ENCODE measurements at regions not wholly inside any gene's neighbourhood (a gene's known extent, or its start where the extent isn't known, plus 50 kb on each side); places are given as distances from the start of the nearest gene placed in this dataset.
A peak's percentile ranks its signal among the peaks of the same experiment; 100 is the strongest.

DNA sequence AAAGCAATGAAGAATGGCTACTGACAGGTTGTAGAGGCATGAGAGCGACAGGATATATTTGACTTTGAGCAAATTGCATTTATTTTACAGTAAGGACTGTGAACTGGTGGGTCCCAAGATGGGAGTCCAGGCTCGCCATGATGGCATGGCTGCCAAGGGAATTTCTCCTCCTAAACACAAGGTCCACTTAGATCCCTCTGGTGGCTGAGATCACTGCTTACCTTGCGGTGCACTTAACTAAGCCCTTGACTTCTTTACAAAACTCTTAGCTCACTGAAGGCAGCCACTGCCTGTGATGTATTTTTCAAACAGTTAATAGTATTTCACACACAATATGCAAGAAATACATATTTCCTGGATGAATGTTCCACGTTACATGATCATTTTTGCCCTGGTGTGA is 50.3 kb upstream of the SORBS2 start:
- DNase-seq, result no peak

DNA sequence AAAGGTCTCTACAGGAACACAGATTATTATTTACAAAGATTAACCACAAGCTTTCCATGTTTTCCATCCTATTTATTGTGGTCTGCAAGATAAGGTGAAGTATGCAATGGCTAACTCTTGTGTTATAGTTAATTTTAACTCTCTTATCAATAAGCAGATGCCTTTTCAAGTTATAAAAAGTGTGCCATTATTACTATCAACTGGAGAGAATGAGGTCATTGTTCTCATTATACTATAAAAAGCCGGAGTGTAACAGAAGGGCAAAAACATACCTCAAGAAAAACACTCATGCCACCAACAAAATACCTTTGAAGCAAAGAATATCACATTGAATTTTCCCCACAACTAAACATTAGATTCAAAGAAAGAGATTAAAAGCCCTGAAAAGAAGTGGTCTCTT is 52.0 kb upstream of the SORBS2 start:
- no peak for DNase-seq

DNA sequence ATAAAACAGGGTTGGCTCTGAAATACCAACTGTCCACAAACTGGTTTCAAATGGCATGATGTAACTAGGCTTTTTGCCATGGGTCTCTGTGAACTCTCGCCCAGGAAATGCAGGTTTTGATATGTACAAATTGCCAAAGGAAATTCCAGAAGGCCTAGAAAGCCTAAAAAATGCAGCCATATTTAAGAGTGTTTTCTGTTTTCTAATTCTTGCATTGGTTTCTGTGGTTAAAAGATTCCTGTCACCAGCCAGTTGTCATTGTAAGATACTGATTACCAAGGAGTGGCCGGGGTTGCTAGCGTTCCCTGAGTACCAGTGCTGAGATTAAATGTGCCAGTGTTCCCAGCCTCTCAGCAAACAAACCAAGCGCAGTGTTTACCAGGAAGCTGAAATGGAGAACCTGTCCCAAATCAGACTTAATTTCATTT is 53.9 kb upstream of the SORBS2 start:
- no peak for DNase-seq

DNA sequence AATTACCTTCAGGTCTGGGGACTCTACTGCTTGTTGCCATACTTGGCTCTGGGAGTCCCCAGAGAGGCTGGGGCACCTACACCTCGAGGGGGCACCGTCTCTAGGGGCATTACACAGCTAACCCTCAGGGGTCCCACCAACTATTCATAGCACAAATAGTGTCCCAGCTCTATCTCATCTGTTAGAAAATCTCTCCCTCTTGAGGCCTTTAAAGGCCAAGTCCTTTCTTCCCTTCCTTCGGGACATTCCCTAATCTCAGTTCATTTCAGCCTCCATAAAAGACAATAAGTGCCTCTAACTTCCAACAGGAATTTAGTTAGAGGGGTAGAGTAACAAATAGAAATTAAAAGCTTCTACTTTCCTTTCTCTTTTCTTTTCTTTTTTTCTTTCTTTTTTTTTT is 55.8 kb upstream of the SORBS2 start:
- DNase-seq, result no peak

DNA sequence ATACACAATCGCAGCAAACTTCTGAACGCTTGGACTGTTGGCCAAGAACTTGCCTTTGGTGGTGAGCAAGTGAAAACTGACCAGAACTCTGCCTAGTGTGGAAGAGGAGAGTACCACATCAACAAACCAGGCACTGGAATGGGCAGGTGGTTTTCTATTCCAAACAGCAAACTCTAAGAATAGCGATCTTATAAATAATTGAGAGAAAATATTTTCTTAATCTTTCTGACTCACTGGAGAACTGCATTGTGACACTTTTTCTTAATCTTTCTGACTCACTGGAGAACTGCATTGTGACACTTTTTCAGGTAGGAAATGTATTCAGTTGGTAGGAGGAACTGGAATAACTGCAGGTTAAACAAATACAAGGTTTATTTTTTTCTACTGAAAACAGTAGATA is 57.0 kb upstream of the SORBS2 start:
- DNase-seq, result no peak

DNA sequence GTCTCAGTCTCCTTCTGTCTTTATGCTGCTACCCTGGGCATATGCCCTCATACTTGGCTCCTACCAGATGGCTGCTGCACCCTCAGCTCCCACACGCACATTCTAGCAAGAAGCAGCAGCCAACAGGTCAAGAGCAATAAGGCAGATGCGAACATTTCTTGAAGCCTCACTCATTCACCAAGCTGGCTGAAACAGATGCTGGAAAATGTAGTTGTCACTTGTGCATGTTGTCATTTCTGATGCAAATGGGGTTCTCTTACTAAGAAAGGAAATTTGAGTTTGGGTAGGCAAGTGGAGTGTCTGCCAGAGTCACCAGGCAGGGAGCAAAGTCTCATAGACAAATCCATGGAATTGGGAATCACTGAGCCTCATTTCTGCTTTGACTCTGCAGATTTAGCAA is 57.4 kb upstream of the SORBS2 start:
- no peak for DNase-seq

DNA sequence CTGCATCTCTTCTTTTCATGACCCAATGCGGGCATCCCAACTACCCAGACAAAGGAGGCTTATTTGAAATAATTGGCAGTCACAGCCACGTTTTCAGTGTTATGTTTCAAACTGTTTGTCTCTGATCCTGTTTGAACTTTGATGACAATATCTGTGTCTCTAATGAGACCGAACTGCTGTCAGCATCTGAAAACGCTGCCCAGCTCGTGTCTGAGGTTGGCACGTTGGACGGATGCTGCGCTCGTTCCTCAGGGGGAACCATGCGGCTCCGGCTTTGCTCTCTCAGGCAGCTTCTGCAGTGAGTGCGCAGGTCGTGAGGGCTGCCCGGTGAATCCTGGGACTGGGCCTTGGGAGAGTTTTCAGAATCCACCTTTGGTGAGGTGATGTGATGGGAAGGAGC is 58.4 kb upstream of the SORBS2 start:
- no peak for DNase-seq

DNA sequence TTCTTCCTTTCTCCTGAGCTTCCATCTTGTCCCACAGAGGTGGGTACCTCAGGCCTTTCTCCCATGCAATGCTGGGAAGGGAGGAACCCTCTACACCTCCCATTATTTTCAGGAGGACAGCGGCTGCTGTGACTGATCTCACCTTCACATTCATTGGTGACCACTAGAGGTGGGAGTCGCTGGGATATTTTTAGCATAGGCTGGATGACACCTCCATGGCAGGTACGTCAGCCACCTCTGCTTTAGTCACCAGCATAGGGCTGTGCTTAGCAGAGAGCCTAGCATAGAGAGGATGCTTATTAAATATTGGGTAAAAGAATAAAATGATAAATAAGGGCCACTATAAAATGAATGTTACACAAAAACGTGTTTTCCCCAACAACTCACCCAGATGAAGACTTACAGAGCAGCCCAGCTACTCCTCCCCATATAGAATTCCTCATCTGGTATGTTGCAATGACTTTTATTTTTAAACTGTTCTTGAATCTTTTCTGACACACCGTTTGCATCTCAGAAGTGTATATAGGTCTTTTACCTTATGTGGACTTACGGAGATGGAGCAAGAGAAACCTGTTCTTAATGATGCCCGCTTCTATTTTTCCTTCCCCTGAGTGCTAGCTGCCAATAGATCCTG is 60.9 kb upstream of the SORBS2 start:
- DNase-seq, result no peak

DNA sequence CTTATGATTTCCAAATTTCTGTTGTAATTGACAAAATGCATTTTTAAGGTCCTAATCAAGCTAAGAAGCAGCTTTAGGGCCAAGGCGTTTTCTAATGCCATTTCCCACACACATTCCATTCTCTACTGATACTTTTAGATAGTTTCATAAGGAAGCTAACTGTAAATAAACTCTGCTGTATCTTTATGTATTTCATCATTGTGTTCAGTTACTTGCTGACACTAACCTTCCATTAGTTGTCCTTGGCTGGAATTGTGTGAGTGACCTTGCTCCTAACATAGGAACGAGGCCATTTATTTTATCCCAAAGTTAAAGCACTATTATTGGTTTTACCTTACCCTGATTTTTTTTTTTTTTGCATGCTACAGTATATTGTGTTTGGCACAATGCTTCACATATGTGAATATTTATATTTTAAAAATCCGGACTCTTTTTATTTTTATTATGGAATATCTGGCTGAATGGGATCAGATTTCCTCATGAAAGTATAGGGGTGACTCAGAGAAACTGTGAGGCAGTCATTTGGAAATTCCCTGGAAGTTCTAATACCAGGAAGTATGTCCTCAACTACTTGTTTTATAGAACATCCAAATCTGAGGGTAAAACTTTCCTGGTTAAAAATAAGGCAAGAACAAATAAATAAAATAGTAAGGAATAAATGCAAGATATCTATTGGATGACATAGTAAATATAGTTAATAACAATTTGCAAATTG is 62.7 kb upstream of the SORBS2 start:
- no peak for DNase-seq

DNA sequence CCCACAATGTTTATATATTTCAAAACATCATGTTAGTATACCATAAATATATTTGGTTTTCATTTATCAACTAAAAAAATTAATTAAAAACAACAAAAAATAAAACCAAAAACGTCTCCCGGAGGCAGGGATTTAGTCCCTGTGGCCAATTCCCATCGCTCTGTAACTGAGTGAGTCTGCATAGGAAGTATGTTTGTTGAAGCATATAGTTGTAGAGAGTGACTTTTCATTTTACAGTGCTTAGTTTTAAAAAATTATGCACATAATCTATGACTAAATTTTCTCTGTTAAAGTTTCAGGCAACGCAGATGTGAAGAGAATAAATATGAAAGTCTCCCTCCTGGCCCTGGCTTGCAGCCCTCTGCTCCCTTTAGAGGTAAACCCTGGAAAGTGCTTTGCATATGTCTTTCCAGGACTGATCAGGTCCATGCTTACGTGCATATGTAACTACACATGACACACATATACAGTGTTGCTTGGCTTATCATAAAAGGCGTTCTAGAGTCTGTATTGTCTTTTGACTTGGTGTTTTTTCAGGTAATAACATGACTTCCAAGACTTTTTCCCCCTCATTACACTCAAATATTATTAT is 63.4 kb upstream of the SORBS2 start:
- no peak for DNase-seq

DNA sequence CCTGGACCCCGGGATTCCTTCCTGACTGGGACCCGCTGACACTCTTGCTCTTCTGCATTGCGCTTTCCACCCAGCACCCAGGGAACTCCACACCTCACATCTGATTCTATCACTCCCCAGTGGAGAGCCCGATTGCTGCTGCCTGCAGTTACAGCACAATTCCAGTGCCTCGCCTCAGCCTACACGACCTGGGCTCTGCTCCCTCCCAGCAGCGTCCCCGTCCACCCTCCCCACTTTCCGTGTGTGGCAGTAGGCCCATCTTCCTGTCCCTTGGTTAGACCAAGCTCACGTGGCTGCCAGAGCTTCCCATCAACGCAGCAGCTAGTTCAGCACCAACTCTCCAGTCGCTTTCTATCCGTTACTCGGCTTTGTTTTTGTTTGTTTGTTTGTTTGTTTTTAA is 66.6 kb upstream of the SORBS2 start:
- DNase-seq, result no peak

DNA sequence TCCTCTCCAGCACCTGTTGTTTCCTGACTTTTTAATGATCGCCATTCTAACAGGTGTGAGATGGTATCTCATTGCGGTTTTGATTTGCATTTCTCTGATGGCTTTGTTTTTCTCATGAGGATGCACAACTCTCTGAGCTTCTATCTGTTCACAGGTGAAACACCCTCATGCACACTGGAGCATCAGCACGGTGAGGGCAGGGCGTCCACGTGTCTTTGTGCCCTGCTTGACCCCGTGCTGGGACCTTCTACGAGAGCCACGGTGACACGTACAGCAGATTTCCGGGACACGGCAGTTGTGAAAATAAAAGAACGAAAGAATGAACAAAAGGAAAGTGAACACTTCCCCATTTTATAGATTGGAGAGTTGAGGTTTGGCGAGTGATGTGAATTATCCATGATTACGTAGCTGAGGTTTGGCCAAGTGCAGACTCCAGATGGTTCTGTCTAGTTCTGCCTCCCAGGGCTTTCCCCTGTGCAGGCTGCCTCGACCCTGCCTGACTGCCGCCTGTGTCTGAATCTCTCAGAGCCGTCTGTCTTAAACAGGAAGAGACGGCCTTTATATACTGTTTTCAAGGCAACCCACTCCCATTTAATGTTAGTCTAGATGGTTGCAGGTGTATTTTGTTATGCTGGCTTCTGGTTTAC is 67.8 kb upstream of the SORBS2 start:
- DNase-seq, result no peak

DNA sequence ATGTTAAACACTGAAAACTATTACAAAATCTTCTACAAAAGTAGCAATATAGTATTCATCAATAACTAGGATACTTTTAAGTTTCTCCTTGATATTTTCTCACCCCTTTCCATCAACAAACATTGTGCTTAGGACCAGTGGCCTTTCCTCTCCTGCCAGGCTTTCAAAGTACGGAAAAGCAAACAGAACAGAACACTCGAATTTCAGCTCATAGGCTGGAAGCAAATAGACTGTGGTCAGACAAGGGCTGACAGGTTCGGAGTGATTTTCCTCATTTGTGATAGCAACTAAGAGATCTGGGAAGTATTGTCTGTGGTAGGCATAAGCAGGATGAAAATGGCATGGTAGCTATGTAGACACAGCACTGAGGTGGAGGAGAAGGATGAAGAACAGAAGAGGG is 68.6 kb upstream of the SORBS2 start:
- DNase-seq, result no peak

DNA sequence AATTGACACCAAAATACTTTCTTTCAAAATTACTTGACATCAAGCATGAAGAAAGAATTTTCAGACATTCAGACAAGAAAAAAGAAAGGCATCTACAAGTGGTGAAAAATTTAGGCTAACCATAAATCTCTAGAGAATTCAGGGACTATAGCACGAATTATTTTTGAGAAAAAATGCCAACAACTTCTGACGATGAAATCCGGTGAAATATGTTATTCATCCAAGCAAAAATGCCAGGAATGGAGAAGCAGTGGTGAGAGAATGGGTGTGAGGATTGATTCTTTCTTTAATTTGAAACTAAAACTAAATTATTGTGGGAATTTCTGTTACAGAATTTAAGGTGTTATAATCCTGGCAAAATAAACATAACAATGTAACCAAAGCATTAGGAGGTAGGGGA is 69.4 kb upstream of the SORBS2 start:
- no peak for DNase-seq

DNA sequence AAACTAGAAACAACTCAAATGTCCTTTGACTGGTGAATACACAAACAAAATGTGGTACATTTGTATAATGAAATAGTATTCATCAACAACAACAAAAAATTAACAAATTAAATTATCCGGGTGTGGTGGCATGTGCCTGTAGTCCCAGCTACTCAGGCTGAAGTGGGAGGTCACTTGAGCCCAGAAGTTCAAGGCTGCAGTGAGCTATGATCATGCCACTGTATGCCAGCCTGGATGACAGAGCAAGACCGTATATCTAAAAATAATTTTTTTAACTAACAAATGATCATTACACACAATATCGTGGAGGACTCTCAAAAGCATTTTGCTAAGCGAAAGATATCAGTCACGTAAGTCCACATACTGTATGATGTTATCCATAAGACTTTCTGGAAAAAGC is 71.6 kb upstream of the SORBS2 start:
- no peak for DNase-seq

DNA sequence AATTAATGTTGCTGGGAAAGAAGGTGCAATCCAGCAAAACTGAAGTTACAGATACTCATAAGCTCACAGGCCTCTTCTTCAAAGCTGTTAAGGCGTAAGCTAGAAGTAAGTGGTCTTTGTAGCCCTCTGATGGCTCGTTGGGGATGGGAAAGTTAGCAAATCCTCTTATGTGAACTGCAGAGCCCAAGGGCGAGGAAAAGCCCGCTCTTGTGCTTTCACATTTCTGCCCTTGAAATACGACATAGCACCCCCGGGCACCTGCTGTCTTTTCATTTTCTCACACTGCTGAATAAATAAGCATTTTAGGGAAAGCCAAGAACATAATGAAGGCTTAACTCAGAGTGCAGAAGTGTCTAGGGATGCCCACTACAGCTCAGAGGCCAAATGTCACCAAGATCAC is 73.1 kb upstream of the SORBS2 start:
- no peak for DNase-seq

DNA sequence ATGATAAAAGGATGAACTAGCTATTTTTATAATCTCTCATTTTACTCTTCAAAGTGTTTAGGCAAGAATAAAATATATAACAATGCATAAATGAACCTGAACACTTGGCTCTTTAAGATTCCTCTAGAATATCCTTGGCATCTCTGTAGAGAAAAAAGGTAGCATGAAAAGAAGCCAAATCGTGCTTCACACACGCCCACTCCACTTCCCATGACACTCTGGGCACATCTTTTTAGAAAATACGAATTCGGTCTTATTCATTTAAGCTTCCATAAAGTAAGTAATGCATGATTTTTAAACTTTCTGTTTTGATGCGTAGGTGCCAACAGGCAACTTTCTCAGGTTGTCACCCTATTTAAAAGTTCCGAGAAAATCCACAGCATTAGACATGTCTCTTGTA is 73.6 kb upstream of the SORBS2 start:
- DNase-seq, result peak in 1 of 2 donors; percentile 20

DNA sequence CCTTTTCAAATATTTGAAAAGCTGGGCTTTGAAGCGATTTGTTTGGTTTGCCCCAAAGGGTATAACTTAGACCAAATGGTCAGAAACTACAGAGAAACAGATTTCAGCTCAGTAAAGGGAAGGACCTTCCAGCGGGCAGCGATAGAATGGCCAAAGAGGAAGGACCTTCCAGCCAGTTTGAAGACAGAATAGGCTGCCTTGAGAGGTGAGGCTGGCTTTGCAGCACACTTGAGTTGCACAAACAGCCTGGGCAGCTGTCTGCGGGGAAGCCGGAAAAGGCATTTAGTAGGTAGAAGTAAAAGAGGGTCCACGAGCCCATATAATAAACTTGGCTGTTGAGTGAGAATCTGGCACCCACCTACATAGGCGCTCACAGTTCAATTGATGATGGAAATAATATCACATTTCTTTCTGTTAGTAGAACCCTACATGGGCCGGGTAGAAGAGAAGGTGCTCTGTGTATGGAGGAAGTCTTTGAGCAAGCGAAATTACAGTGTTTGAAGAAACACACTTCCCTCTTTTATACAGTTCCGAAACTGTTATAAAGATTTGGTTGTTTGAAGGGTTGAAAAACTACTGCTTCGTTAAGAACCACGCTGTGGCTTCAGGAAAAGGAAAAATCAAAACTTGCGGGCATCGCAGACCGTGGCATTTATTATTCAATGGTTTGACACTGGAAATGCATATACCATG is 75.0 kb upstream of the SORBS2 start:
- no peak for DNase-seq

DNA sequence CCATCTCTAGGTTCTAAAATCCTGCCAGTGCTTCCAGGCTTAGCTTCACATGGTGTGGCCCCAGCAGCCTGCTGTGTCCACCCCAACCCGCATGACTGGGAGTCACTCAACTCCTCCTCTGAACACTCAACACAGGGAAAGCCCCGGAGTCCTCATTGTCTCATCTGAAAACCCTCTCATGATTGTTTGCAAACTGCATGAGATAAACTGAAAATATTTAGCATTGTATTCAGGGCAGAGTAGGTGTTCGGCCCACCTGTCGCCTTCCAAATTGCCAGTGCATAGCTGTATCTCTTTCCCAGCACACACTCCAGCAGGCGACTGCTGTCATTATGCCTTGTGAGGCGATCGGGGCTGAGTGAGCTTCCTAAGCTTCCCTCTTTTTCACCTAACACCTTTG is 76.7 kb upstream of the SORBS2 start:
- DNase-seq, result no peak

DNA sequence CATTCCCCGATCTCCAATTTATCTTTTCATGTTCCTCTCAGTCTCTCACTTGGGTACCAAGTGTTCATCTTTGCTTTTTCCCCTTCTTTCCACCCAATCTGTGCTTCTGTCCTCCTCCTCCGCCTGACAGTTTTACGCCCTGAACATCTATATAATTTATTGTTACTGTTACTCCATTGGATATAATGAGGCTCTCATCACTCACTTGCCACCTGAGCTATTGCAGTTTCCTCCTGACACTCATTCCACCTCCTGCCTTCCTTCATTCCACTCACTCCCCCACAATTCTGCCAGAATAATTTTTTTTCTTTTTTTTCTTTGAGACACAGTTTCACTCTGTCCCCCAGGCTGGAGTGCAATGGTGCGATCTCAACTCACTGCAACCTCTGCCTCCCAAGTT is 77.6 kb upstream of the SORBS2 start:
- no peak for DNase-seq

DNA sequence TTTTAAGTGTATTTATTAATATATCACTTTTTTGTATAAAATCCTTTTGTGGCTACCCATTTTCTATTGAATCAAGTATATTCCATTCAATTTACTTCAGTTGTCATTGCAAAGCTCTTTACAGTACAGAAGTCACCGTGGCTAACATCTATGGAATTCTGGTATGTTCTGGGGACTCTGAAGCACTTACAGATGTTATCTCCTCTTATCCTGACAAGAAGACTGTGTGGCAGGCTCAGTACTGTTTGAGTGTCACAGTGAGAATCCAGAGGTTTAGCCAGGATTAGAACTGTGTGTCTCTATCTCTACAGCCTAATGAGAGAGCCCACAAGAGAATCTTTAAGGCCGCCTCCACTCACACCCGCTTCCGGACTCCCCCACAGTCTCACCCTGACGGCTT is 78.2 kb upstream of the SORBS2 start:
- no peak for DNase-seq

DNA sequence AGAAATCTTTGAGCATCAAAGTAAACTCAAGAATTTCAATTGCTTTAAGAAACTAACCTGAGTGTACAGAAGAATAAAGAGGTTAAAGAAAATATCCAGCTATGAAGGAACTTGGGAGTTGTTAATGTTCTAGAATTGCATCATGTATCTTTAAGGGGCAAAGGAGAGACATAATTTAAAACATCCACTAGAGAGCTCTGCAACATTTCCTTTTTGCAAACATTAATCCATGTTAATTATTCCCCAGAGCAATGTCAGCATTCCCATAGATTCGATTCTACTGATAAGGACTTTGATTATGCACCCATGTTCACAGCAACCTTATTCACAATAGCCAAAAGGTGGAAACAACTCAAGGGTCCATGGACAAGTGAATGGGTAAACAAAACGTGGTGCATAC is 80.2 kb upstream of the SORBS2 start:
- no peak for DNase-seq

DNA sequence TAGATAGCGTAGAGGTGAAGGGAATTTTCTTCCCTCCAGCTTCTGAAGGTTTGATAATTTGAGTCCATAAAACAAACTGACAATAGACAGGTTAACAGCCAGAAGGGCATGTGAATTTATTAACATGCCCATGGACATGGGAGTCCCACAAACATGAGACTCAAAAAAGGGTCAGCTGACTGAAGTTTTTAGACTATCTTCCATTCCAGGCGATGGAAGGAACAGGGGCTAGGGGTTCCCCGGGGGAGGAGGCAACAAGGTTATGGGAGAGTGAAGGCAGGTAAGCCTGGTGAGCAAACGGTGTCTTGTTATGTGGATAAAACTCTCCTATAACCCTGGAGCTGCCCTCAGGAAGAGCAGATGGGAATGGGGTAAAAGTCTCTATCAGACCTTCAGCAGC is 81.5 kb upstream of the SORBS2 start:
- no peak for DNase-seq

DNA sequence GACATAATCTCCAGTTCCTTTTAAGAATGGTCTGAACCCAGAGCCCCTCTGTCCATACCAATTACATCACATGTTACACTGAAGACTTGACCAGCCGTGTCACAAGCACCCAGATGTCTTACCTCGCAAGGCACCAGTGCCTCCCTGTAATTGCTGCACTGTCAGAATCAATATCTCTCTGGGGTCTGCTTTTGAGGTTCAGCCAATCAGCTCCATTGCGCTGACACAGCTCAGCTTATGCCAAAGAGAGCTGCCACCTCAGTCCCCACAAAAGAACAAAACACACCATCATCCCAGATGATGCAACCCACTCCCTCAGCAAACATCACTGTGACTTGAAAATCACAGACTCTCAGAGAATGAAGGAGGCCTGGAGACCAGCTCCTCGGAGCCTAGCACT is 82.5 kb upstream of the SORBS2 start:
- no peak for DNase-seq

Measured in hippocampal formation (tissue), 2 donors.